GM18519 (cell line): ENCODE measurements at regions not wholly inside any gene's neighbourhood (a gene's known extent, or its start where the extent isn't known, plus 50 kb on each side); places are given as distances from the start of the nearest gene placed in this dataset.

Experiments used
- ATAC-seq: cut with Tn5 transposase; IDR thresholded peaks from one replicate; pipeline ENCODE4 v1.9.1; 2021; ENCODE audit warnings: mild to moderate bottlenecking, moderate library complexity; ENCODE audit not compliant: unreplicated experiment, low FRiP score

GRCh38 chr5:22916393-22916792 is 63.2 kb upstream of the CDH12 start:
- ATAC-seq, result no peak

GRCh38 chr5:22911019-22911418 is 57.9 kb upstream of the CDH12 start:
- ATAC-seq, result no peak

- no peak for ATAC-seq
These were observed 57.4 kb upstream of the CDH12 start for GRCh38 chr5:22910523-22910922.

GRCh38 chr5:22908586-22908985 is 55.4 kb upstream of the CDH12 start:
- ATAC-seq, result no peak

GRCh38 chr5:22908129-22908528 is 55.0 kb upstream of the CDH12 start:
- no peak for ATAC-seq
